Activated CD4-positive, alpha-beta T cell treated with anti-CD3 and anti-CD28 coated beads, Interleukin-2, amount 10 ng/mL, durations not matched to agents 7 days and 5 days (primary cell): ENCODE measurements at regions not wholly inside any gene's neighbourhood (a gene's known extent, or its start where the extent isn't known, plus 50 kb on each side); places are given as distances from the start of the nearest gene placed in this dataset.

Experiments used
- CTCF ChIA-PET: fragments of 350-600 bp; sonication (Branson Sonifier 250); formaldehyde crosslinking; loops from one replicate; lab custom pipeline; 2021; ENCODE audit warnings: antibody characterized with exemption; lab: Charles Lee
- POLR2A ChIA-PET: fragments of 350-600 bp; sonication (Branson Sonifier 250); formaldehyde crosslinking; loops from one replicate; lab custom pipeline; 2021; ENCODE audit warnings: antibody characterized with exemption; lab: Charles Lee
- DNase-seq: peaks from one replicate; pipeline ENCODE4 v3.0.0-alpha.2; 2020
- H3K27ac Mint-ChIP-seq: one replicate; pipeline ENCODE4 v1.8.0; 2021; ENCODE audit warnings: mild to moderate bottlenecking, moderate library complexity, mixed read lengths
- H3K27me3 Mint-ChIP-seq: one replicate; pipeline ENCODE4 v1.8.0; 2021; ENCODE audit warnings: mixed read lengths
- H3K36me3 Mint-ChIP-seq: one replicate; pipeline ENCODE4 v1.8.0; 2021; ENCODE audit warnings: low read depth, mixed read lengths
- H3K4me1 Mint-ChIP-seq: one replicate; pipeline ENCODE4 v1.8.0; 2021; ENCODE audit warnings: mixed read lengths
- H3K4me3 Mint-ChIP-seq: one replicate; pipeline ENCODE4 v1.8.0; 2021; ENCODE audit warnings: mild to moderate bottlenecking, moderate library complexity, mixed read lengths
- H3K9me3 Mint-ChIP-seq: one replicate; pipeline ENCODE4 v1.8.0; 2021; ENCODE audit warnings: mixed read lengths

DNA sequence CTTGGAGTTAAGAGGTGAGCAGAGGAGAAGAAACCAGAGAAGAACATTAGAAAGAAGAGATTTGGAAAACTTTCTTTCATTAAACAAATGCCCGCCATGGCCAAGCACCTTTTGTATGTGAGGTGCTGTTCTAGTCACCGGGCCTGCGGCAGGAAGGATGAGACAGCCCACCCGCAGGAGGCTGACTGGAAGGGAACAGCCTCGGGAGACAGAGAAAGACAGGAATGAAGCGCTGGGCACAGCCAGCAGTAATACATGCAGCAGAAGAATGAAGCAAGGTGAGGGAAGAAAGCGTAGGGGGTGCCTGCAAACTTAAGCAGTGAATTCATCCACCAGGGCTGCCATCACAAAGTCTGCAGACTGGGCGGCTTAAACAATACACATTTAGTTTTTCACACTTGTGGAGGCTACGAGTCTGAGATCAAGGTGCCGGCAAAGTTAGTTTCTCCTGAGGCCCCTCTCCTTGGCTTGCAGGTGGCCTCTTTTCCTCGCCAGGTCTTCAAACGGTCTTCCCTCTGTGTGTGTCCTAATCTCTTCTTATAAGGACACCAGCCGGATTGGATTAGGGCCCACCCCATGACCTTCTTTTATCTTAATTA, 188.1 kb downstream of the PSMG1 start:
- no peak for DNase-seq
- ChIA-PET CTCF (interaction anchor here (1.3 to 1.5 kb wide), 3 partner anchors 8 to 40 kb away, joined by 3 to 4 read pairs (median 3); no protein-coding TSS in a partner anchor), POLR2A (no interaction called here)
- Mint-ChIP-seq H3K36me3 (no peaks in the 10 kb centered on the region), H3K4me3 (no peak overlapping the region), H3K9me3 (no peaks in the 10 kb centered on the region), H3K4me1 (peaks cover 6% of the 10 kb centered on the region), H3K27ac (no peak overlapping the region), H3K27me3 (peaks cover 5% of the 10 kb centered on the region)

DNA sequence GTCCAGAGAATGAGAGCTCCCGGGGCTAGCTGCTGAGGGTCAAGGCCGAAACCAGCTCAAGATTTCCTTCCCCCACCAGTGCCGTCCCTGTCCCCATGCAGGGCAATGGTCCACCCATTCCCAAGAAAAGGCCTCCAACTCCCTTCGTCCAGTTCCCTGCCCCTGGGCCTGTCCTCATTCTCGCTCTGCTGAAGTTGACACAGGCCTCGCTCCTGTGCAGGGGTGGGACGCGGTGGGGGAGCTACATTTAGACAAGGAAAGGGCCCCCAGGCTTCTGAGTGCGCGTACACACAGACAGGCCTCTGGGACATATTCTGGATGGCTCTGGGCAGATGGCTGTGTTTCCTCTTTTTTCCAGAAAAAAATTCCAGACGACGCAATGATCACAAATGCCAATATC, 188.3 kb downstream of the ETS2 start:
- Mint-ChIP-seq H3K27me3 (peaks cover 8% of the 10 kb centered on the region), H3K9me3 (no peaks in the 10 kb centered on the region), H3K4me1 (peaks cover 7% of the 10 kb centered on the region), H3K36me3 (no peaks in the 10 kb centered on the region), H3K27ac (no peak overlapping the region), H3K4me3 (no peak overlapping the region)
- POLR2A ChIA-PET = no interaction called here
- DNase-seq = no peak
- CTCF ChIA-PET = interaction anchor here (0.9 to 1.5 kb wide), 3 partner anchors 8 to 39 kb away, joined by 3 read pairs; no protein-coding TSS in a partner anchor

- H3K27me3 Mint-ChIP-seq = peaks cover 10% of the 10 kb centered on the region
- no peaks in the 10 kb centered on the region for H3K36me3 Mint-ChIP-seq
These were observed 187.8 kb downstream of the ETS2 start for GRCh38 chr21:38993561-38993960.

DNA sequence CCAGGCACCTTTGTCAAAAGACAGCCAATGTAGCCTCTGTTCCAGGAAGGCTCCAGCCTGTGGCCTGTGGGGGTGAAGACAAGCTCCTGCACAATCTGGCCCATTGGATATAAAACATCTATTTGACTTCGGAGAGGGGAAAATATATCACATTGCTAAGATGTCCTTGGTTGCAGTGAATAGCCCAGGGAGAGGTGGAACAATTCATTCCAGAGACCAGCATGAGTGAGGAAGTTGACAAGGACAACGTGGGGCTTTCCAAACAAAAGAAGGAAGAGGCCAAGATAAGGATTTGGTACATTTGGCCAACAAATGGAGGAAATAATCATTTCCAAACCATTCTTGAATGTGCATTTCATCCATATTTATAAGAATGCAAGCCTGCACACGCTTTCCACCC, 187.0 kb downstream of the ETS2 start:
- peaks cover 6% of the 10 kb centered on the region for H3K4me1 Mint-ChIP-seq
- ChIA-PET CTCF (no interaction called here), POLR2A (no interaction called here)

More at GRCh38 chr21:38993561-38993960, 187.8 kb downstream of the ETS2 start:
- H3K4me1 Mint-ChIP-seq = peaks cover 10% of the 10 kb centered on the region
- POLR2A ChIA-PET = no interaction called here
- DNase-seq = no peak
- no peaks in the 10 kb centered on the region for H3K9me3 Mint-ChIP-seq
- H3K4me3 Mint-ChIP-seq = no peak overlapping the region
- no peak overlapping the region for H3K27ac Mint-ChIP-seq
- CTCF ChIA-PET = interaction anchor here (0.9 to 1.5 kb wide), 2 partner anchors 14 to 38 kb away, joined by 3 read pairs; no protein-coding TSS in a partner anchor

GRCh38 chr21:38990424-38990794, 184.7 kb downstream of the ETS2 start:
- Mint-ChIP-seq H3K4me1 (peaks cover 13% of the 10 kb centered on the region), H3K4me3 (no peak overlapping the region), H3K9me3 (no peaks in the 10 kb centered on the region), H3K36me3 (no peaks in the 10 kb centered on the region), H3K27ac (no peak overlapping the region), H3K27me3 (peaks cover 4% of the 10 kb centered on the region)
- no peak for DNase-seq
- ChIA-PET CTCF (interaction anchor here (2.2 kb wide), 1 partner anchor 226 kb away, joined by 4 read pairs; no protein-coding TSS in a partner anchor), POLR2A (no interaction called here)

More for the DNA sequence above, 187.0 kb downstream of the ETS2 start:
- Mint-ChIP-seq H3K4me3 (no peak overlapping the region), H3K27ac (no peak overlapping the region), H3K27me3 (peaks cover 5% of the 10 kb centered on the region), H3K36me3 (no peaks in the 10 kb centered on the region), H3K9me3 (no peaks in the 10 kb centered on the region)
- DNase-seq = no peak

DNA sequence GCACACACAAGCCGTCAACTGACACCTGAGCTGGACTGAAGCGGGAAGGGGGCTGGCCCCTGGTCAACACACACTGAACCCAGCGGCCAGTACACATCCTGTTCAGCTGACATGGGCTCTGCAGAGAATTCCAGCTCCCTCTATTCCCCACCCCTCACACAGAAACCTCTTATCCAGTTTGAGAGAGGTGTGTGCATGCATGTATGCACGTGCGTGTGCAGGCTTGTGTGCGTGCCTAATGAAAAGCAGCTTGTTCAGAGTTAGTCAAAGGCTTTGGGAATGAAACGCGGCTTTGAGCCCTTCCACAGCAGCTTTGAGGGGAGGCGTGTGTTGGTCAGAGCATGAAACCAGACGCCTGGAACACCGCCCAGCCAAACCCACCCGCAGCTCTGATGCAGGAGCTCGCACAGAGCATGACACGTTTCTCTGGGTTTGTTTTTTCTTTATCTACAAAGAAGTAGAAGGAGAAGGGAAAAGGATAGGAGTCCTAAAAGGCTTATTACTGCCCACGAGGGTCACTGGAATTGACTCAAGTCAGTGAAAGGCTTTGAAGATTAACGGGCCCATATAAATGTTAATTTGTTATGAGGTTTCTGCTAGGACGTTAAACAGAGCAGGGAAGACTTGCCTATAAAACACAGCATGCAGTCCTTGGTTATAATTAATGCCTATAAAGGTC, 184.2 kb downstream of the ETS2 start:
- peaks cover 4% of the 10 kb centered on the region for H3K27me3 Mint-ChIP-seq
- H3K9me3 Mint-ChIP-seq = no peaks in the 10 kb centered on the region
- POLR2A ChIA-PET = no interaction called here

GRCh38 chr21:38989379-38989744, 183.6 kb downstream of the ETS2 start:
- H3K4me3 Mint-ChIP-seq = no peak overlapping the region
- ChIA-PET POLR2A (interaction anchor here (0.6 kb wide), 1 partner anchor 207 kb away, joined by 4 read pairs; no protein-coding TSS in a partner anchor), CTCF (interaction anchor here (0.7 to 2.2 kb wide), 4 partner anchors 11 to 225 kb away, joined by 3 to 6 read pairs (median 4); no protein-coding TSS in a partner anchor)
- DNase-seq = no peak
- H3K27ac Mint-ChIP-seq = no peak overlapping the region
- peaks cover 4% of the 10 kb centered on the region for H3K27me3 Mint-ChIP-seq
- peaks cover 24% of the 10 kb centered on the region for H3K4me1 Mint-ChIP-seq
- H3K9me3 Mint-ChIP-seq = no peaks in the 10 kb centered on the region
- no peaks in the 10 kb centered on the region for H3K36me3 Mint-ChIP-seq

More for the DNA sequence above, 184.2 kb downstream of the ETS2 start:
- H3K4me1 Mint-ChIP-seq = peaks cover 19% of the 10 kb centered on the region
- no peaks in the 10 kb centered on the region for H3K36me3 Mint-ChIP-seq
- CTCF ChIA-PET = interaction anchor here (0.7 to 2.2 kb wide), 3 partner anchors 10 to 226 kb away, joined by 3 to 6 read pairs (median 4); no protein-coding TSS in a partner anchor
- H3K27ac Mint-ChIP-seq = no peak overlapping the region
- no peak for DNase-seq
- no peak overlapping the region for H3K4me3 Mint-ChIP-seq

- no peak overlapping the region for H3K27ac Mint-ChIP-seq
- peaks cover 30% of the 10 kb centered on the region for H3K4me1 Mint-ChIP-seq
- H3K27me3 Mint-ChIP-seq = peaks cover 4% of the 10 kb centered on the region
- H3K9me3 Mint-ChIP-seq = no peaks in the 10 kb centered on the region
- DNase-seq = no peak
- no peaks in the 10 kb centered on the region for H3K36me3 Mint-ChIP-seq
- no peak overlapping the region for H3K4me3 Mint-ChIP-seq
- CTCF ChIA-PET = interaction anchor here (0.6 to 2.2 kb wide), 5 partner anchors 12 to 225 kb away, joined by 3 to 6 read pairs (median 3); no protein-coding TSS in a partner anchor
- POLR2A ChIA-PET = interaction anchor here (0.6 kb wide), 1 partner anchor 206 kb away, joined by 4 read pairs; no protein-coding TSS in a partner anchor
These were observed 183.0 kb downstream of the ETS2 start for GRCh38 chr21:38988509-38989378.

DNA sequence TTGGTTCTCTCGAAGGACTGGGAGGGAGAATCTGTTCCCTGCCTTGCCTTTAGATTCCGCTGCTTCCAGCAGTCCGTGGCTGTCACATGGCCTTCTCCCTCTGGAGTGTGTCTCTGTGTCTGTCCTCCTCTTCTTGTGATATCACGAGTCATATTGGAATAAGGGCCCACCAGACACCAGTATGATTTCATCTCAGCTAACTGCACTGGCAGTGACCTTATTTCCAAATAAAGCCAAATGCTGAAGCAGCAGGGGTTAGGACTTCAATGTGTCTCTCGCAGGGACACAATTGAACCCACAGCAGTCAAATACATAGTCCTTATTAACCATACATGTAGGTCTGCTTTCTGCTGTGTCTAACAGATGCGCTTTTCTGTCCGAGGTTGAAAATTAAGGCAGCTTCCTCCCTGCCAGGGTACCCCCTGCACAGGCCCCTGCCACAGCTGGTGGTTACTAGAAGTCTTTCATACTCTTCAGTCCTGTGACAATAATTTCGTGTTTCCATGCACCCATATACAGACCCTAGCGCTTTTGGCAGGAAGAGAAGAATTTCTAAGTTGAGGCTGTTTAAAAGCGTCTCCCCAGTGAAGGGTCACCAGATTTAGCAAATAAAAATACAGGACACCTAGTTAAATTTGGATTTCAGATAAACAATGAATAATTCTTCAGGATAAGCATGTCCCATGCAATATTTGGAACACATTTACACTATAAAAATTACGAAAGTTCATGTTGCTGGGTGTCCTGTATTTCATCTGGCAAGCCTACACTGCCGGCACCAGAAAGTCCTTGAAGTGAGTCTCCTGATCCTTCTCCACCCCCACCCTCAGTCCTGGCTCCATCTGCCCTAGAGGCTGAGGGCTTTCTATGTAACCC, 182.1 kb downstream of the ETS2 start:
- POLR2A ChIA-PET = no interaction called here
- CTCF ChIA-PET = interaction anchor here (0.8 to 2.2 kb wide), 4 partner anchors 8 to 224 kb away, joined by 3 to 6 read pairs (median 4); no protein-coding TSS in a partner anchor
- H3K4me3 Mint-ChIP-seq = no peak overlapping the region
- H3K9me3 Mint-ChIP-seq = no peaks in the 10 kb centered on the region
- peaks cover 4% of the 10 kb centered on the region for H3K27me3 Mint-ChIP-seq
- H3K4me1 Mint-ChIP-seq = peaks cover 30% of the 10 kb centered on the region
- H3K27ac Mint-ChIP-seq = no peak overlapping the region
- no peak for DNase-seq
- H3K36me3 Mint-ChIP-seq = peaks cover 2% of the 10 kb centered on the region

DNA sequence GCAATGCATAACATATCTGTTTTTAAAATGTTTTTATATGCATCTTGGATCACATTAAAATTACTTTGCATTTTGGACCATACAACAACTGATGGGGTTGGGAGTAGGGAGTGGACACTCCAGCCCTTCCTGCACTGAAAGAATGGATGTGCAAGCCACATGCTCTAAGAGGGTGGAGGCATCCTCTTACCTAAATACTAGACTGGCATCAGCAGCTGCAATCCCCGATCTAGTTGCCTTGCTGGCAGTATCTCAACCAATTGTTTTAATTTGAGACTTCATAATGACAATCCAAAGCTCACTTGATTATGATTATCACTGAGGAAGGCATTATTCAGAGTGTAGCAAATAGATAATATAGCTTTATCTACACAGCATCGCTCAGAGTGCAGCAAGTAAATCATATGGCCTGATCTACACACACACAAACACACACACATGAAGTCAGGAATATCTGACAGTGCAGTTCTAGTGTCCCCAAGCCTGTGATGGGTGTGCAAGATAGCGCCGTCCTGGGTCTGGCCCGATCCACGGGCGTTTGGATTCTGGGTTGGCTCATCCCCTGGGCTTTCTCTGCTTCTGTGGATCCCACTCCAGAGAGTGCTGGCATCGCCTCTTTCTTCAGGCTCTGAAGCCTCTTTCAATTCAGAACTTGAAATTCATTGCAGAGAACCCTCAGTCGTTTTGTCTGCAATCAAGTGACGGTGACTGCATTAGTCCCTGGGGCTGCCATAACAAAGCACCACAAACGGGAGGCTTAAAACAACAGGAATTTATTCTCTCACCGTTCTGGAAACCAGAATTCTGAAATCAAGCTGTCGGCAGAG, 181.3 kb downstream of the ETS2 start:
- Mint-ChIP-seq H3K36me3 (peaks cover 2% of the 10 kb centered on the region), H3K27ac (no peak overlapping the region), H3K4me3 (no peak overlapping the region), H3K4me1 (peaks cover 32% of the 10 kb centered on the region), H3K27me3 (peaks cover 4% of the 10 kb centered on the region), H3K9me3 (no peaks in the 10 kb centered on the region)
- CTCF ChIA-PET = interaction anchor here (0.8 to 1.2 kb wide), 2 partner anchors 8 to 9 kb away, joined by 3 to 4 read pairs; no protein-coding TSS in a partner anchor
- DNase-seq = no peak
- POLR2A ChIA-PET = no interaction called here

- POLR2A ChIA-PET = no interaction called here
- no peak for DNase-seq
- Mint-ChIP-seq H3K36me3 (peaks cover 2% of the 10 kb centered on the region), H3K4me1 (peaks cover 36% of the 10 kb centered on the region), H3K4me3 (no peak overlapping the region), H3K27ac (no peak overlapping the region), H3K27me3 (peaks cover 4% of the 10 kb centered on the region), H3K9me3 (no peaks in the 10 kb centered on the region)
- CTCF ChIA-PET = interaction anchor here (0.8 to 1.2 kb wide), 2 partner anchors 8 to 14 kb away, joined by 3 read pairs; no protein-coding TSS in a partner anchor
These were observed 180.7 kb downstream of the ETS2 start for GRCh38 chr21:38986406-38986805.
